Smooth muscle cell (in vitro differentiated cells): ENCODE measurements at regions not wholly inside any gene's neighbourhood (a gene's known extent, or its start where the extent isn't known, plus 50 kb on each side); places are given as distances from the start of the nearest gene placed in this dataset.
A peak's percentile ranks its signal among the peaks of the same experiment; 100 is the strongest.
"Not testable (repeated sequence)": the region's sequence is repeated elsewhere in the genome, so short reads cannot be mapped to it uniquely, and the experiment has no call there.

Source experiments
- DNase-seq: peaks from one replicate; lab custom pipeline; 2025; ENCODE audit not compliant: unreplicated experiment; lab: John Stamatoyannopoulos, UW
- H2AFZ ChIP-seq: fragments of 200-600 bp; sonication (generic); 2 replicates; pipeline ENCODE4 v1.6.0; 2016; ENCODE audit warnings: antibody characterized with exemption, low read depth, mild to moderate bottlenecking
- H3F3A ChIP-seq: fragments of 200-600 bp; sonication (generic); 2 replicates; pipeline ENCODE4 v1.6.0; 2017; ENCODE audit warnings: antibody characterized with exemption, low read depth
- H3K27ac ChIP-seq: fragments of 200-600 bp; sonication (generic); 2 replicates; pipeline ENCODE4 v1.5.1; 2016; ENCODE audit warnings: low read depth, mild to moderate bottlenecking
- H3K27me3 ChIP-seq: fragments of 200-600 bp; sonication (generic); 2 replicates; pipeline ENCODE4 v1.6.1; 2016; ENCODE audit warnings: low read depth, mild to moderate bottlenecking
- H3K36me3 ChIP-seq: fragments of 200-600 bp; sonication (generic); 2 replicates; pipeline ENCODE4 v1.5.1; 2016; ENCODE audit warnings: low read depth
- H3K4me1 ChIP-seq: fragments of 200-600 bp; sonication (generic); 2 replicates; pipeline ENCODE4 v1.5.1; 2016; ENCODE audit warnings: low read depth
- H3K4me2 ChIP-seq: fragments of 200-600 bp; sonication (generic); 2 replicates; pipeline ENCODE4 v1.6.0; 2016; ENCODE audit warnings: mild to moderate bottlenecking
- H3K4me3 ChIP-seq: fragments of 200-600 bp; sonication (generic); 2 replicates; pipeline ENCODE4 v1.5.1; 2016; ENCODE audit warnings: mild to moderate bottlenecking
- H3K79me2 ChIP-seq: fragments of 200-600 bp; sonication (generic); 2 replicates; pipeline ENCODE4 v1.6.0; 2016; ENCODE audit warnings: low read depth, mild to moderate bottlenecking
- H3K9ac ChIP-seq: fragments of 200-600 bp; sonication (generic); 2 replicates; pipeline ENCODE4 v1.6.0; 2016; ENCODE audit warnings: low read depth
- H3K9me3 ChIP-seq: fragments of 200-600 bp; sonication (generic); replicated peaks from 2 replicates; pipeline ENCODE4 v1.5.1; 2016; ENCODE audit warnings: low read depth
- H4K20me1 ChIP-seq: fragments of 200-600 bp; sonication (generic); 2 replicates; pipeline ENCODE4 v1.6.0; 2016; ENCODE audit warnings: low read depth
- WGBS: methylation state at CpG from one replicate; pipeline ENCODE4 v1.1.7; 2016; ENCODE audit warnings: low lambda C conversion rate; 5-methylcytosine and 5-hydroxymethylcytosine counted together
- TF ChIP-seq, protein P1 (sequence below): fragments of 200-600 bp; sonication (generic); IDR thresholded peaks from 2 replicates; pipeline ENCODE4 v1.5.1; 2017; ENCODE audit warnings: borderline replicate concordance, mild to moderate bottlenecking, antibody characterized with exemption; ENCODE audit not compliant: insufficient read depth, poor library complexity, severe bottlenecking

- H3K4me3 ChIP-seq: no peak overlapping the region
- H3K79me2 ChIP-seq: no peaks in the 10 kb centered on the region
- H3K36me3 ChIP-seq: no peaks in the 10 kb centered on the region
- H3K9me3 ChIP-seq: no peaks in the 10 kb centered on the region
- H2AFZ ChIP-seq: no peak overlapping the region
- DNase-seq: no peak
- H3F3A ChIP-seq: no peaks in the 10 kb centered on the region
- no peaks in the 10 kb centered on the region for H3K27me3 ChIP-seq
- H3K9ac ChIP-seq: no peak overlapping the region
- TF ChIP-seq, protein P1, sequence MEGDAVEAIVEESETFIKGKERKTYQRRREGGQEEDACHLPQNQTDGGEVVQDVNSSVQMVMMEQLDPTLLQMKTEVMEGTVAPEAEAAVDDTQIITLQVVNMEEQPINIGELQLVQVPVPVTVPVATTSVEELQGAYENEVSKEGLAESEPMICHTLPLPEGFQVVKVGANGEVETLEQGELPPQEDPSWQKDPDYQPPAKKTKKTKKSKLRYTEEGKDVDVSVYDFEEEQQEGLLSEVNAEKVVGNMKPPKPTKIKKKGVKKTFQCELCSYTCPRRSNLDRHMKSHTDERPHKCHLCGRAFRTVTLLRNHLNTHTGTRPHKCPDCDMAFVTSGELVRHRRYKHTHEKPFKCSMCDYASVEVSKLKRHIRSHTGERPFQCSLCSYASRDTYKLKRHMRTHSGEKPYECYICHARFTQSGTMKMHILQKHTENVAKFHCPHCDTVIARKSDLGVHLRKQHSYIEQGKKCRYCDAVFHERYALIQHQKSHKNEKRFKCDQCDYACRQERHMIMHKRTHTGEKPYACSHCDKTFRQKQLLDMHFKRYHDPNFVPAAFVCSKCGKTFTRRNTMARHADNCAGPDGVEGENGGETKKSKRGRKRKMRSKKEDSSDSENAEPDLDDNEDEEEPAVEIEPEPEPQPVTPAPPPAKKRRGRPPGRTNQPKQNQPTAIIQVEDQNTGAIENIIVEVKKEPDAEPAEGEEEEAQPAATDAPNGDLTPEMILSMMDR: no peak
- WGBS: 91% methylated on average over 29 of the region's 29 CpGs
- no peak overlapping the region for H3K27ac ChIP-seq
- H3K4me2 ChIP-seq: no peak overlapping the region
- H3K4me1 ChIP-seq: no peaks in the 10 kb centered on the region
- no peaks in the 10 kb centered on the region for H4K20me1 ChIP-seq
Observed at GRCh38 chrX:8003147-8003883, 76.1 kb upstream of the PNPLA4 start.

- no peak overlapping the region for H3K4me2 ChIP-seq
- TF ChIP-seq, protein P1: no peak
- no peaks in the 10 kb centered on the region for H4K20me1 ChIP-seq
- no peaks in the 10 kb centered on the region for H3F3A ChIP-seq
- DNase-seq: no peak
- H3K27me3 ChIP-seq: no peaks in the 10 kb centered on the region
- no peaks in the 10 kb centered on the region for H3K9me3 ChIP-seq
- H3K79me2 ChIP-seq: no peaks in the 10 kb centered on the region
- H3K4me1 ChIP-seq: no peaks in the 10 kb centered on the region
- H3K27ac ChIP-seq: no peak overlapping the region
- no peak overlapping the region for H2AFZ ChIP-seq
- H3K36me3 ChIP-seq: no peaks in the 10 kb centered on the region
- no peak overlapping the region for H3K9ac ChIP-seq
- no peak overlapping the region for H3K4me3 ChIP-seq
Observed at GRCh38 chrX:7996851-7997250, 69.6 kb upstream of the PNPLA4 start.

DNA sequence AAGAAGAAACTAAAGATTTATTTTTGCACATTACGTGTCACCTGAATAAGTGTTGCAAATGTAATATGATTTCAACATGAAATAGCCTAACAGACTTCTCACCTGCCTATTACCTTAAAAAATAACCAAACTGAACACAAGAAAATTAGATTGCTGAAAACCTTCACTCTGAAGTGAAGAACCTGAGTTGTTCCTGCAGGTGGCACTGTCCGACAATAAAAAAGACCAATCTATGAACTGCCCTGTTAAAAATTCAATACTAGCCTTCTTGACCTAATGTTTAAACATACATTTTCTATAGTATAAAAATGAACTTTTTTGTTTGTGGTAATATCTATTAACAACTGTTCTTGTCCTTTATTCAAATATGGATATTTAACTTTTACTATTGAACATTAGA, 69.2 kb upstream of the PNPLA4 start:
- no peak overlapping the region for H3K9ac ChIP-seq
- no peaks in the 10 kb centered on the region for H3K9me3 ChIP-seq
- H3K79me2 ChIP-seq: no peaks in the 10 kb centered on the region
- TF ChIP-seq, protein P1: peak; percentile 64
- 8% methylated on average over 2 of the region's 2 CpGs for WGBS
- H3K27me3 ChIP-seq: no peaks in the 10 kb centered on the region
- H3K36me3 ChIP-seq: no peaks in the 10 kb centered on the region
- H3K4me1 ChIP-seq: no peaks in the 10 kb centered on the region
- no peak overlapping the region for H2AFZ ChIP-seq
- no peaks in the 10 kb centered on the region for H3F3A ChIP-seq
- H4K20me1 ChIP-seq: no peaks in the 10 kb centered on the region
- no peak overlapping the region for H3K4me2 ChIP-seq
- no peak overlapping the region for H3K4me3 ChIP-seq
- no peak for DNase-seq
- no peak overlapping the region for H3K27ac ChIP-seq

GRCh38 chrX:7993873-7994272, 66.7 kb upstream of the PNPLA4 start:
- H2AFZ ChIP-seq: no peak overlapping the region
- no peaks in the 10 kb centered on the region for H3K79me2 ChIP-seq
- no peaks in the 10 kb centered on the region for H3K27me3 ChIP-seq
- WGBS: 83% methylated on average over 4 of the region's 4 CpGs
- H3K4me3 ChIP-seq: no peak overlapping the region
- no peaks in the 10 kb centered on the region for H3K36me3 ChIP-seq
- no peak overlapping the region for H3K27ac ChIP-seq
- H3K9me3 ChIP-seq: no peaks in the 10 kb centered on the region
- no peaks in the 10 kb centered on the region for H3F3A ChIP-seq
- no peak overlapping the region for H3K9ac ChIP-seq
- H4K20me1 ChIP-seq: no peaks in the 10 kb centered on the region
- DNase-seq: no peak
- H3K4me2 ChIP-seq: no peak overlapping the region
- TF ChIP-seq, protein P1: no peak
- no peaks in the 10 kb centered on the region for H3K4me1 ChIP-seq

DNA sequence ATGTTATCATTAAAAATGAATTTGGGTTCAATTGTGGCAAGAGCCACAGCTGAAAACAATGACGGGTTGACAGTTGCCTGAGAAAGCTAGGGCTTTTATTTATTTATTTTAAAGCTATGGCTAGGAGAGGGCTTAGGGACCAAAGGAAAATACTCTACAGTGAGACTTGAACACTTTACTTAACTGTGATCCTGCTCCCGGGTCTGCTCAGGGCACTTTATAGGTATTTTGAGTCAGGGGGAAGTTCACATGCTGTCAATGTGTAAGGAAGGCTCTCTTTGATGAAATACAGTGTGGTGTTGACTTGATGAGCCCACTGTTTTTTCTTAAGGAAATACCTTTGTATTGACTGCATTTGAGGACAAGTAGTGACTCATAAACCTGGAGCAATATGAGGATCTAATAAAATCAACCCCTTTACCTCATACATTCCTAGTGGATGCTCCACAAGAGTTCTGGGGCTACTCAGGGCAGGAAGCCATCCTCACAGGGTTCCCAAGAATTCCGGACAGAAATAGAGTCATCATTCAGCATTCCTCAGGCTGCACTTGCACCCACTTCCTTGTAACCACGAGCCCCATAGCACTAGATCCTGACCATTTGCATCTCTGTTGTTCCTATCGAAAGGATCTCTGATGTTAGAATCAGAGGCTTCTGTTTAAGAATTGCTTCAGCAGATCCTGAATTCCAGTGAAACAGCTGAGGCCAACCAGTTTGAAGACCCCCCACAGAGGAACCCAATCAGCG, 61.0 kb upstream of the PNPLA4 start:
- not testable (repeated sequence) for H3K9ac ChIP-seq, H4K20me1 ChIP-seq, H3K79me2 ChIP-seq, H3K4me3 ChIP-seq, H3K36me3 ChIP-seq, H3K27me3 ChIP-seq, H2AFZ ChIP-seq, H3F3A ChIP-seq, H3K4me1 ChIP-seq, H3K9me3 ChIP-seq, DNase-seq
- WGBS: 54% methylated on average over 6 of the region's 6 CpGs
- Histone ChIP-seq H3K27ac (peak overlapping the region; percentile 40), H3K4me2 (peak overlapping the region; percentile 4)
